ENCODE measurements at regions not wholly inside any gene's neighbourhood (a gene's known extent, or its start where the extent isn't known, plus 50 kb on each side); places are given as distances from the start of the nearest gene placed in this dataset.
A peak's percentile ranks its signal among the peaks of the same experiment; 100 is the strongest.

- Histone ChIP-seq H3K9me3 (ENCODE audit: insufficient read depth in 2 of 2, low read depth in 1 of 2, low read length in 1 of 2) (no peaks in the 10 kb centered on the region), H2BK5ac (ENCODE audit: low read depth, low read length) (no peak overlapping the region), H3K23me2 (ENCODE audit: low read depth, low read length) (no peaks in the 10 kb centered on the region), H2AFZ (ENCODE audit: low read length) (no peak overlapping the region), H3K27me3 (replicated peaks in 1 of 4; ENCODE audit: control insufficient read depth in 3 of 4, extremely low read depth in 1 of 4, insufficient read depth in 3 of 4, low read length in 3 of 4) (no peaks in the 10 kb centered on the region), H3K4me2 (ENCODE audit: insufficient read depth in 1 of 2, low read depth in 2 of 2, low read length in 2 of 2) (no peak overlapping the region), H3K23ac (ENCODE audit: insufficient read length) (no peak overlapping the region), H3K4ac (replicated peaks; ENCODE audit: insufficient read length, low read depth, low read length) (no peak overlapping the region), H3K18ac (ENCODE audit: extremely low read depth, low read length) (no peak overlapping the region), H3K36me3 (ENCODE audit: control insufficient read depth in 2 of 4, insufficient read depth in 4 of 4, low read length in 3 of 4) (no peaks in the 10 kb centered on the region; a peak in 1 of 8 replicates), H4K20me1 (replicated peaks in 1 of 2; ENCODE audit: control insufficient read depth in 1 of 2, insufficient read depth in 2 of 2, low read length in 2 of 2) (no peaks in the 10 kb centered on the region), H3K79me1 (ENCODE audit: low read depth, low read length) (no peaks in the 10 kb centered on the region), H3K4me1 (replicated peaks in 1 of 4; ENCODE audit: control insufficient read depth in 3 of 4, insufficient read depth in 4 of 4, low read length in 3 of 4) (no peaks in the 10 kb centered on the region), H3K14ac (ENCODE audit: insufficient read length) (no peak overlapping the region), H4K91ac (replicated peaks; ENCODE audit: insufficient read length, low read length) (no peak overlapping the region), H3K79me2 (ENCODE audit: control insufficient read depth in 1 of 2, insufficient read depth in 2 of 2, low read length in 2 of 2) (no peaks in the 10 kb centered on the region), H3K27ac (ENCODE audit: low read depth, low read length) (no peak overlapping the region), H4K5ac (ENCODE audit: insufficient read length, low read depth, low read length) (no peak overlapping the region), H2BK12ac (ENCODE audit: low read depth, low read length) (no peak overlapping the region), H3K56ac (replicated peaks; ENCODE audit: insufficient read length, low read depth, low read length) (no peak overlapping the region), H3K4me3 (ENCODE audit: extremely low read depth in 1 of 4, insufficient read depth in 2 of 4, low read depth in 3 of 4, low read length in 4 of 4) (no peak overlapping the region), H2BK15ac (ENCODE audit: low read length) (no peak overlapping the region), H2BK120ac (replicated peaks; ENCODE audit: low read depth, low read length) (no peak overlapping the region), H2AK5ac (ENCODE audit: low read depth, low read length) (no peak overlapping the region), H4K8ac (ENCODE audit: extremely low read depth, insufficient read depth, low read length) (no peak overlapping the region), H2BK20ac (ENCODE audit: low read length) (no peak overlapping the region), H3K9ac (replicated peaks in 1 of 4; ENCODE audit: extremely low read depth in 1 of 4, low read depth in 3 of 4, low read length in 3 of 4) (no peak overlapping the region)
- ChIA-PET POLR2A (ENCODE audit: partially characterized antibody) (no interaction called here), CTCF (ENCODE audit: partially characterized antibody) (interaction anchor here (1.0 to 1.9 kb wide), 3 partner anchors 10 to 47 kb away, joined by 3 to 5 read pairs (median 5); no protein-coding TSS in a partner anchor)
- no peak for DNase-seq (ENCODE audit: low read depth in 1 of 2, low spot score in 2 of 2)
- FAIRE-seq = peak; percentile 99
- peak; percentile 61 to 75 for TF ChIP-seq RAD21 (IDR thresholded peaks at IDR 0.05 in 1 of 2, conservative IDR thresholded peaks at IDR 0.05 in 1 of 2; ENCODE audit: low read depth in 2 of 2, low read length in 2 of 2)
- peak; percentile 59; the same call in 1 of the 2 replicates for TF ChIP-seq TEAD4 (IDR thresholded peaks at IDR 0.05; ENCODE audit: low read depth, low read length)
- TF ChIP-seq SUZ12 (IDR thresholded peaks at IDR 0.05; ENCODE audit: low read length) = no peak
- peak in 2 of 3 experiments; percentile 46 to 47; a peak in 3 of 4 replicates for TF ChIP-seq CTCF (IDR thresholded peaks at IDR 0.05; ENCODE audit: control extremely low read depth in 1 of 3, insufficient read depth in 1 of 3, low read depth in 1 of 3, low read length in 3 of 3)
- WGBS, 2 experiments (ENCODE audit: extremely low coverage in 1 of 2, insufficient coverage in 1 of 2, insufficient read length in 1 of 2, insufficient replicate concordance in 2 of 2, low coverage in 1 of 2, low lambda C conversion rate in 2 of 2, missing lambda C conversion rate in 1 of 2) = 37% methylated on average over 7 of the region's 7 CpGs; no CpG with 5 or more reads in 1 of the 2 experiments
These were observed 162.9 kb upstream of the USP9X start for GRCh38 chrX:40922307-40922706.

Measured in H1 (cell line).